HL-60 (cell line): ENCODE measurements at regions not wholly inside any gene's neighbourhood (a gene's known extent, or its start where the extent isn't known, plus 50 kb on each side); places are given as distances from the start of the nearest gene placed in this dataset.

Experiments
- DNase-seq, 2 experiments: peaks; one replicate each; pipeline ENCODE4 v3.0.0-alpha.2; 2010 to 2020; ENCODE audit warnings: low read depth in 1 of 2, low spot score in 1 of 2
- H3K27ac ChIP-seq: fragments of 250-450 bp; sonication (Bioruptor Pico); replicated peaks from 2 replicates; pipeline ENCODE4 v1.5.1; 2020; ENCODE audit warnings: mild to moderate bottlenecking, moderate library complexity
- H3K27me3 ChIP-seq: fragments of 250-450 bp; sonication (Bioruptor Pico); 2 replicates; pipeline ENCODE4 v1.5.1; 2021; ENCODE audit warnings: mild to moderate bottlenecking, moderate library complexity; ENCODE audit not compliant: insufficient read depth, poor library complexity, severe bottlenecking
- H3K4me3 ChIP-seq: replicated peaks from 2 replicates; pipeline ENCODE4 v1.5.1; 2011; ENCODE audit warnings: mild to moderate bottlenecking, control low read depth, low read length; ENCODE audit not compliant: insufficient read depth
- GABPA ChIP-seq: IDR thresholded peaks from 2 replicates; pipeline ENCODE4 v1.6.1; 2012; ENCODE audit warnings: low read depth
- POLR2AphosphoS5 ChIP-seq: IDR thresholded peaks from 2 replicates; pipeline ENCODE4 v1.6.1; 2012; ENCODE audit warnings: low read depth
- SPI1 ChIP-seq: IDR thresholded peaks from 2 replicates; pipeline ENCODE4 v1.6.1; 2012; ENCODE audit warnings: low read depth, mild to moderate bottlenecking, borderline replicate concordance
- TF ChIP-seq, protein P1 (sequence below): IDR thresholded peaks from 2 replicates; pipeline ENCODE4 v1.6.1; 2012; ENCODE audit warnings: low read depth; ENCODE audit not compliant: insufficient replicate concordance
- TF ChIP-seq, protein P2 (sequence below): IDR thresholded peaks from one replicate; pipeline ENCODE4 v1.5.1; 2011; ENCODE audit warnings: low read length, control low read depth, inconsistent platforms; ENCODE audit not compliant: insufficient read depth

DNA sequence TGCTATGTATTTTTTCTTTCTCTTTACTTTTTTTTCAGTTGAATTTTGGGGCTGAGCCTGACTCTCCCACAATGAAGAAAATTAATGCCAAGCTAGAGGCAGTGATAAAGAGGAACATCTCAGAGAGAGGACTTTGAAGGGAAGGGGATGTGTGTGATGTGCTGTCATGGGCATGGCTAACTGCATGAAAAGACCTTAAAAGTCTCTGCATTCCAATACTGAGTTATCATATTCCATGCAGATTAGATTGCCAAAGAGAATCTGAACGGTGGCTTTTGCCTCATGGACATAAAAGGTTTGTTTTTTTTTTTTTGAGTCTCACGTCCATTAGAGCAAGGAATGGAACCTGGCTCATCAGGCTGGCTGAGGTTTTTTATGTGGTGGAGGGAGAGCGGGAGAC lies 213.9 kb downstream of the PIK3C3 start:
- Histone ChIP-seq H3K27me3 (no peaks in the 10 kb centered on the region), H3K27ac (no peak overlapping the region), H3K4me3 (no peak overlapping the region)
- DNase-seq: no peak
- TF ChIP-seq, protein P1, sequence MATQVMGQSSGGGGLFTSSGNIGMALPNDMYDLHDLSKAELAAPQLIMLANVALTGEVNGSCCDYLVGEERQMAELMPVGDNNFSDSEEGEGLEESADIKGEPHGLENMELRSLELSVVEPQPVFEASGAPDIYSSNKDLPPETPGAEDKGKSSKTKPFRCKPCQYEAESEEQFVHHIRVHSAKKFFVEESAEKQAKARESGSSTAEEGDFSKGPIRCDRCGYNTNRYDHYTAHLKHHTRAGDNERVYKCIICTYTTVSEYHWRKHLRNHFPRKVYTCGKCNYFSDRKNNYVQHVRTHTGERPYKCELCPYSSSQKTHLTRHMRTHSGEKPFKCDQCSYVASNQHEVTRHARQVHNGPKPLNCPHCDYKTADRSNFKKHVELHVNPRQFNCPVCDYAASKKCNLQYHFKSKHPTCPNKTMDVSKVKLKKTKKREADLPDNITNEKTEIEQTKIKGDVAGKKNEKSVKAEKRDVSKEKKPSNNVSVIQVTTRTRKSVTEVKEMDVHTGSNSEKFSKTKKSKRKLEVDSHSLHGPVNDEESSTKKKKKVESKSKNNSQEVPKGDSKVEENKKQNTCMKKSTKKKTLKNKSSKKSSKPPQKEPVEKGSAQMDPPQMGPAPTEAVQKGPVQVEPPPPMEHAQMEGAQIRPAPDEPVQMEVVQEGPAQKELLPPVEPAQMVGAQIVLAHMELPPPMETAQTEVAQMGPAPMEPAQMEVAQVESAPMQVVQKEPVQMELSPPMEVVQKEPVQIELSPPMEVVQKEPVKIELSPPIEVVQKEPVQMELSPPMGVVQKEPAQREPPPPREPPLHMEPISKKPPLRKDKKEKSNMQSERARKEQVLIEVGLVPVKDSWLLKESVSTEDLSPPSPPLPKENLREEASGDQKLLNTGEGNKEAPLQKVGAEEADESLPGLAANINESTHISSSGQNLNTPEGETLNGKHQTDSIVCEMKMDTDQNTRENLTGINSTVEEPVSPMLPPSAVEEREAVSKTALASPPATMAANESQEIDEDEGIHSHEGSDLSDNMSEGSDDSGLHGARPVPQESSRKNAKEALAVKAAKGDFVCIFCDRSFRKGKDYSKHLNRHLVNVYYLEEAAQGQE: no peak
- TF ChIP-seq POLR2AphosphoS5: no peak
- TF ChIP-seq SPI1: no peak
- TF ChIP-seq, protein P2, sequence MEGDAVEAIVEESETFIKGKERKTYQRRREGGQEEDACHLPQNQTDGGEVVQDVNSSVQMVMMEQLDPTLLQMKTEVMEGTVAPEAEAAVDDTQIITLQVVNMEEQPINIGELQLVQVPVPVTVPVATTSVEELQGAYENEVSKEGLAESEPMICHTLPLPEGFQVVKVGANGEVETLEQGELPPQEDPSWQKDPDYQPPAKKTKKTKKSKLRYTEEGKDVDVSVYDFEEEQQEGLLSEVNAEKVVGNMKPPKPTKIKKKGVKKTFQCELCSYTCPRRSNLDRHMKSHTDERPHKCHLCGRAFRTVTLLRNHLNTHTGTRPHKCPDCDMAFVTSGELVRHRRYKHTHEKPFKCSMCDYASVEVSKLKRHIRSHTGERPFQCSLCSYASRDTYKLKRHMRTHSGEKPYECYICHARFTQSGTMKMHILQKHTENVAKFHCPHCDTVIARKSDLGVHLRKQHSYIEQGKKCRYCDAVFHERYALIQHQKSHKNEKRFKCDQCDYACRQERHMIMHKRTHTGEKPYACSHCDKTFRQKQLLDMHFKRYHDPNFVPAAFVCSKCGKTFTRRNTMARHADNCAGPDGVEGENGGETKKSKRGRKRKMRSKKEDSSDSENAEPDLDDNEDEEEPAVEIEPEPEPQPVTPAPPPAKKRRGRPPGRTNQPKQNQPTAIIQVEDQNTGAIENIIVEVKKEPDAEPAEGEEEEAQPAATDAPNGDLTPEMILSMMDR: no peak
- TF ChIP-seq GABPA: no peak

DNA sequence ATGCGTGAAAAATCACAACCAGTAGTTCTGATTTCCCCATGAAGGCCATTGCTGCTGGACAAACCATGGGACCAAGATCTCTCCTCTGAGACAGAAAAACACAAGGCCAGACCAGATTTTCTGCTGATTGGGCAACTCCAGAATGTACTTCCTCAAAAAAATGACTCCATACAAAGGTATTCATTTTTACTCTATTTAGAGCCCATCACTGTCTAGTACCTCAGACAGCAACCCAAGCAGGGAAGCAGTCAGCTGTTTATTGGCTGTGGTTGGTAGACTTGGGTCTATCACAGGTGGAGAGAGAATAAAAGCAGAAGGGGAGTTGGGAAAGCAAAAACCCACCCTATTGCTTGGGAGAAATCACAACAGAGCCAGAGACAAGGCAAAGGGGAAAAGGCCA lies 219.9 kb downstream of the PIK3C3 start:
- H3K27me3 ChIP-seq: no peaks in the 10 kb centered on the region
- DNase-seq: peak in 1 of 2 experiments; percentile 70
- no peak overlapping the region for H3K27ac ChIP-seq
- TF ChIP-seq POLR2AphosphoS5 (no peak), SPI1 (peak; percentile 55; the same call in 1 of the 2 replicates), GABPA (no peak)
- TF ChIP-seq, protein P1: peak; percentile 97
- no peak overlapping the region for H3K4me3 ChIP-seq

DNA sequence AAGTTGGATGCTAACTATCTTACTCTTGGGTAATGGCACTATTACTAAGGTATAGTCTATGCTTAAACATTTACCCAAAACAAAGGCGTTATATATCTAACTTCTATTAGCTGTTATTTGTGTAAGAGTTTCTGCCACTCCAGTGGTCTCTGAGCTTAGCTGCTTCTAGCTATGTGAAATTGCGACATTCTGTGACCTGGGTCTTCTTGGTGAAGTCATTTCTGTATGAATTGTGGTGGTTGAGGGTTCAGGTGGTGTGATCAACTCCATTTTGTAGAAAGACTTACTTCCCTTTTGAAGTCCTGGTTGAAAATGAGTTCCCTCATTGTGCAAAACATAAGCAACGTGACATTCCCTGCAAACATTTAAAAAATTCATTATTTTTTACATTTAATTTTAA lies 221.6 kb downstream of the PIK3C3 start:
- no peak overlapping the region for H3K4me3 ChIP-seq
- H3K27ac ChIP-seq: no peak overlapping the region
- no peak for TF ChIP-seq SPI1
- TF ChIP-seq, protein P2: no peak
- TF ChIP-seq, protein P1: no peak
- TF ChIP-seq GABPA: no peak
- TF ChIP-seq POLR2AphosphoS5: no peak
- no peaks in the 10 kb centered on the region for H3K27me3 ChIP-seq
- peak in 1 of 2 experiments; percentile 10 for DNase-seq
